OCI-LY1 (cell line): ENCODE measurements at regions not wholly inside any gene's neighbourhood (a gene's known extent, or its start where the extent isn't known, plus 50 kb on each side); places are given as distances from the start of the nearest gene placed in this dataset.

Source experiments
- H2AFZ ChIP-seq: fragments of 200-600 bp; sonication (generic), shearing (Covaris generic); 2 replicates; pipeline ENCODE4 v1.6.0; 2014; ENCODE audit warnings: antibody characterized with exemption, mild to moderate bottlenecking, low read length
- H3F3A ChIP-seq: fragments of 200-600 bp; sonication (generic), shearing (Covaris generic); 2 replicates; pipeline ENCODE4 v1.6.0; 2014; ENCODE audit warnings: mild to moderate bottlenecking, antibody characterized with exemption, low read length, moderate library complexity; ENCODE audit not compliant: insufficient read depth
- H3K27ac ChIP-seq: fragments of 200-600 bp; sonication (generic); 2 replicates; pipeline ENCODE4 v1.5.1; 2014; ENCODE audit warnings: low read length, mixed run types, mild to moderate bottlenecking, low read depth; ENCODE audit not compliant: poor library complexity, severe bottlenecking
- H3K27me3 ChIP-seq: fragments of 200-600 bp; sonication (generic); 2 replicates; pipeline ENCODE4 v1.6.0; 2014; ENCODE audit warnings: antibody characterized with exemption, mild to moderate bottlenecking, low read length, moderate library complexity; ENCODE audit not compliant: insufficient read depth
- H3K36me3 ChIP-seq: fragments of 200-600 bp; sonication (generic); 2 replicates; pipeline ENCODE4 v1.6.1; 2014; ENCODE audit warnings: mild to moderate bottlenecking, antibody characterized with exemption, low read length, moderate library complexity, mixed read lengths; ENCODE audit not compliant: insufficient read depth
- H3K4me1 ChIP-seq: fragments of 200-600 bp; sonication (generic); 2 replicates; pipeline ENCODE4 v1.5.1; 2014; ENCODE audit warnings: mild to moderate bottlenecking, low read length, moderate library complexity; ENCODE audit not compliant: insufficient read depth, severe bottlenecking
- H3K4me2 ChIP-seq: fragments of 200-600 bp; sonication (generic), shearing (Covaris generic); 2 replicates; pipeline ENCODE4 v1.6.1; 2014; ENCODE audit warnings: low read length
- H3K4me3 ChIP-seq: fragments of 200-600 bp; sonication (generic); 2 replicates; pipeline ENCODE4 v1.5.1; 2014; ENCODE audit warnings: low read length, low read depth, mild to moderate bottlenecking, mixed read lengths; ENCODE audit not compliant: poor library complexity, severe bottlenecking
- H3K79me2 ChIP-seq: fragments of 200-600 bp; shearing (Covaris generic); 2 replicates; pipeline ENCODE4 v1.6.1; 2016; ENCODE audit warnings: mixed run types, low read length, mixed read lengths; ENCODE audit not compliant: insufficient read depth
- H3K9ac ChIP-seq: fragments of 200-600 bp; sonication (generic), shearing (Covaris generic); 2 replicates; pipeline ENCODE4 v1.6.1; 2014; ENCODE audit warnings: mild to moderate bottlenecking, low read length, mixed read lengths
- H3K9me2 ChIP-seq: fragments of 200-600 bp; sonication (generic), shearing (Covaris generic); 2 replicates; pipeline ENCODE4 v1.6.1; 2014; ENCODE audit warnings: low read depth, mild to moderate bottlenecking, low read length, mixed read lengths
- H3K9me3 ChIP-seq: fragments of 200-600 bp; shearing (Covaris generic); 2 replicates; pipeline ENCODE4 v1.6.1; 2014; ENCODE audit warnings: low read length, mixed read lengths
- H4K20me1 ChIP-seq: fragments of 200-600 bp; sonication (generic), shearing (Covaris generic); 2 replicates; pipeline ENCODE4 v1.6.0; 2016; ENCODE audit warnings: mild to moderate bottlenecking, low read length; ENCODE audit not compliant: insufficient read depth
- CTCF ChIP-seq: fragments of 200-600 bp; sonication (generic), shearing (Covaris generic); IDR thresholded peaks from 2 replicates; pipeline ENCODE4 v1.5.1; 2017; ENCODE audit warnings: mild to moderate bottlenecking, antibody characterized with exemption, low read length, moderate library complexity, mixed read lengths
- EZH2 ChIP-seq: fragments of 200-600 bp; sonication (generic), shearing (Covaris generic); IDR thresholded peaks from 2 replicates; pipeline ENCODE4 v1.8.0; 2017; ENCODE audit warnings: borderline replicate concordance, mixed run types, mild to moderate bottlenecking, antibody characterized with exemption, low read length, moderate library complexity, mixed read lengths

DNA sequence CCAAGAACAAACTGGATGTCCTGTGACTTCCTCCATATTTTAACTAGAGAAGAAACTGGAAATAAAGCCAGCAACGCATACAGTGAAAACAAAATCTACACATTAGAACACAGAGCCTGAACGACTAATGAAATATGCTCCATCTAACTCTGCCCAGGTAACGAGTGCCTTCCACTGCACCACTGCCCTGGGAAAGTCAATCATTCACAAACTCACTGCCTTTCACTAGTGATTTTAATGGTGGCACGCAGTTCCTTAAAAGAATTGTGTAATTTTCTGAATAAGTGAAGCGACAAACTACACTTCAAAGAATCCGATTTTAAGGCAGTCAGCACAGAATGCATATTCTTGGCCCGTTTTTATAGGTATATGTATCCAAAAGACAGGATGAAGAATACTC lies 416.0 kb downstream of the SHQ1 start:
- no peak overlapping the region for H3K27ac ChIP-seq
- peaks cover 18% of the 10 kb centered on the region; the same call in 1 of the 2 replicates for H3K79me2 ChIP-seq
- no peak overlapping the region for H3K4me2 ChIP-seq
- no peaks in the 10 kb centered on the region for H3K27me3 ChIP-seq
- H3K9ac ChIP-seq: no peak overlapping the region
- no peaks in the 10 kb centered on the region for H3K9me3 ChIP-seq
- H2AFZ ChIP-seq: no peak overlapping the region
- H3K9me2 ChIP-seq: no peaks in the 10 kb centered on the region
- no peaks in the 10 kb centered on the region; the same call in 1 of the 2 replicates for H3F3A ChIP-seq
- H3K4me3 ChIP-seq: no peak overlapping the region
- TF ChIP-seq EZH2 (no peak), CTCF (no peak)
- no peaks in the 10 kb centered on the region for H3K36me3 ChIP-seq
- peaks cover 17% of the 10 kb centered on the region for H4K20me1 ChIP-seq
- H3K4me1 ChIP-seq: no peaks in the 10 kb centered on the region

- H3F3A ChIP-seq: no peaks in the 10 kb centered on the region; the same call in 1 of the 2 replicates
- no peak overlapping the region for H3K4me3 ChIP-seq
- no peak overlapping the region for H3K4me2 ChIP-seq
- no peaks in the 10 kb centered on the region for H3K27me3 ChIP-seq
- no peak overlapping the region for H3K27ac ChIP-seq
- H4K20me1 ChIP-seq: peaks cover 19% of the 10 kb centered on the region
- H3K36me3 ChIP-seq: no peaks in the 10 kb centered on the region
- no peaks in the 10 kb centered on the region for H3K9me3 ChIP-seq
- peaks cover 19% of the 10 kb centered on the region for H3K79me2 ChIP-seq
- peaks cover 7% of the 10 kb centered on the region for H3K4me1 ChIP-seq
- H2AFZ ChIP-seq: no peak overlapping the region
- no peaks in the 10 kb centered on the region for H3K9me2 ChIP-seq
- no peak overlapping the region for H3K9ac ChIP-seq
- no peak for TF ChIP-seq CTCF
- TF ChIP-seq EZH2: no peak
Measured at GRCh38 chr3:72429589-72430353, 418.5 kb downstream of the SHQ1 start.

GRCh38 chr3:72428803-72429202 lies 419.4 kb downstream of the SHQ1 start:
- peaks cover 21% of the 10 kb centered on the region for H3K79me2 ChIP-seq
- H3K4me2 ChIP-seq: no peak overlapping the region
- no peaks in the 10 kb centered on the region for H3K9me3 ChIP-seq
- no peaks in the 10 kb centered on the region; the same call in 1 of the 2 replicates for H3F3A ChIP-seq
- no peaks in the 10 kb centered on the region for H3K36me3 ChIP-seq
- no peaks in the 10 kb centered on the region for H3K9me2 ChIP-seq
- no peaks in the 10 kb centered on the region for H3K27me3 ChIP-seq
- TF ChIP-seq CTCF (no peak), EZH2 (no peak)
- H2AFZ ChIP-seq: no peak overlapping the region
- H3K4me3 ChIP-seq: no peak overlapping the region
- H3K9ac ChIP-seq: no peak overlapping the region
- peaks cover 16% of the 10 kb centered on the region; the same call in 1 of the 2 replicates for H4K20me1 ChIP-seq
- no peak overlapping the region for H3K27ac ChIP-seq
- H3K4me1 ChIP-seq: peaks cover 7% of the 10 kb centered on the region
